ENCODE measurements at regions not wholly inside any gene's neighbourhood (a gene's known extent, or its start where the extent isn't known, plus 50 kb on each side); places are given as distances from the start of the nearest gene placed in this dataset.

DNA sequence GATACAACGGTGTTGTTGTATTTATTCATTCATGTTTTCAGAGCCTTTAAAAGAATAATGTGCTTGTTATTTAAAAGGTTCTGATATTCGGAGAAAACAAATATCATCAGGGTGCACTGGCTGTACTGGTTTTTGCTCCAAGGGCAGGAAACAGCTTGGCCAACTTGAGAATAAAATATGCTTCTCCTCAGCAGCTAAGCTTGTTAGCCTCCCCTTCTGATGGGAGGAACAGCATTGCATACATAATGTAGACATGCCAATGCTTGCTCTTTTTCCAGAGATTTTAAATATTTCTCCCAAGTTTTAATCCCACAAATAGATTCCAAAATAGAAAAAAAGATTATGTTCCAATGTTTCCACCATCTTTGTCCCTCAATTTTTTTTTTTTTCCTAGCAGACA, 87.6 kb upstream of the RPL34 start:
- TF ChIP-seq, protein P1, sequence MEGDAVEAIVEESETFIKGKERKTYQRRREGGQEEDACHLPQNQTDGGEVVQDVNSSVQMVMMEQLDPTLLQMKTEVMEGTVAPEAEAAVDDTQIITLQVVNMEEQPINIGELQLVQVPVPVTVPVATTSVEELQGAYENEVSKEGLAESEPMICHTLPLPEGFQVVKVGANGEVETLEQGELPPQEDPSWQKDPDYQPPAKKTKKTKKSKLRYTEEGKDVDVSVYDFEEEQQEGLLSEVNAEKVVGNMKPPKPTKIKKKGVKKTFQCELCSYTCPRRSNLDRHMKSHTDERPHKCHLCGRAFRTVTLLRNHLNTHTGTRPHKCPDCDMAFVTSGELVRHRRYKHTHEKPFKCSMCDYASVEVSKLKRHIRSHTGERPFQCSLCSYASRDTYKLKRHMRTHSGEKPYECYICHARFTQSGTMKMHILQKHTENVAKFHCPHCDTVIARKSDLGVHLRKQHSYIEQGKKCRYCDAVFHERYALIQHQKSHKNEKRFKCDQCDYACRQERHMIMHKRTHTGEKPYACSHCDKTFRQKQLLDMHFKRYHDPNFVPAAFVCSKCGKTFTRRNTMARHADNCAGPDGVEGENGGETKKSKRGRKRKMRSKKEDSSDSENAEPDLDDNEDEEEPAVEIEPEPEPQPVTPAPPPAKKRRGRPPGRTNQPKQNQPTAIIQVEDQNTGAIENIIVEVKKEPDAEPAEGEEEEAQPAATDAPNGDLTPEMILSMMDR (IDR thresholded peaks at IDR 0.05; ENCODE audit: low read length): no peak
- no peak for TF ChIP-seq EZH2phosphoT487 (IDR thresholded peaks at IDR 0.05; ENCODE audit: low read length)

All from MM.1S (cell line).